ENCODE measurements at regions not wholly inside any gene's neighbourhood (a gene's known extent, or its start where the extent isn't known, plus 50 kb on each side); places are given as distances from the start of the nearest gene placed in this dataset.

DNA sequence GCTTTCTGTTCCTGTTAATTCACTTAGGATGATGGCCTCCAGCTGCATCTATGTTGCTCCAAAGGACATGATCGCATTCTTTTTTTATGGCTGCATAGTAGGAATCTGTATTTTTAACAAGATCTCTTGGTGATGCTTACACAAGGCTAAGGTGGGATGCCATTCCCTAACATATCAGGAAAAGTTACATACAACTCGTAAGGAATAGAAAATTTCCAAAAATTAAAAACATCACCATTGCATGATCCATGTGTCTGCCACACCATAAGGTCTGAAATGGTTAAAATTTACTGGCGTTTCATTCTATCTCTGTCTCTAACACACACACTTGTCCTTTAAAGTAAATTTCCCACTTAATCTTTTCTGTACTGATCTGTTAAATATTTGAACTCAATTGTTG is 608.4 kb downstream of the PRELID2 start:
- Mint-ChIP-seq H3K4me1 (no peaks in the 10 kb centered on the region), H3K27ac (ENCODE audit: unreplicated experiment) (no peak overlapping the region), H3K4me3 (no peak overlapping the region), H3K36me3 (ENCODE audit: low read depth) (no peaks in the 10 kb centered on the region), H3K27me3 (ENCODE audit: low read depth) (no peaks in the 10 kb centered on the region), H3K9me3 (no peaks in the 10 kb centered on the region)
- DNase-seq (ENCODE audit: low read depth, low spot score), result no peak
- TF ChIP-seq, protein P1, sequence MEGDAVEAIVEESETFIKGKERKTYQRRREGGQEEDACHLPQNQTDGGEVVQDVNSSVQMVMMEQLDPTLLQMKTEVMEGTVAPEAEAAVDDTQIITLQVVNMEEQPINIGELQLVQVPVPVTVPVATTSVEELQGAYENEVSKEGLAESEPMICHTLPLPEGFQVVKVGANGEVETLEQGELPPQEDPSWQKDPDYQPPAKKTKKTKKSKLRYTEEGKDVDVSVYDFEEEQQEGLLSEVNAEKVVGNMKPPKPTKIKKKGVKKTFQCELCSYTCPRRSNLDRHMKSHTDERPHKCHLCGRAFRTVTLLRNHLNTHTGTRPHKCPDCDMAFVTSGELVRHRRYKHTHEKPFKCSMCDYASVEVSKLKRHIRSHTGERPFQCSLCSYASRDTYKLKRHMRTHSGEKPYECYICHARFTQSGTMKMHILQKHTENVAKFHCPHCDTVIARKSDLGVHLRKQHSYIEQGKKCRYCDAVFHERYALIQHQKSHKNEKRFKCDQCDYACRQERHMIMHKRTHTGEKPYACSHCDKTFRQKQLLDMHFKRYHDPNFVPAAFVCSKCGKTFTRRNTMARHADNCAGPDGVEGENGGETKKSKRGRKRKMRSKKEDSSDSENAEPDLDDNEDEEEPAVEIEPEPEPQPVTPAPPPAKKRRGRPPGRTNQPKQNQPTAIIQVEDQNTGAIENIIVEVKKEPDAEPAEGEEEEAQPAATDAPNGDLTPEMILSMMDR (conservative IDR thresholded peaks at IDR 0.05), result no peak

DNA sequence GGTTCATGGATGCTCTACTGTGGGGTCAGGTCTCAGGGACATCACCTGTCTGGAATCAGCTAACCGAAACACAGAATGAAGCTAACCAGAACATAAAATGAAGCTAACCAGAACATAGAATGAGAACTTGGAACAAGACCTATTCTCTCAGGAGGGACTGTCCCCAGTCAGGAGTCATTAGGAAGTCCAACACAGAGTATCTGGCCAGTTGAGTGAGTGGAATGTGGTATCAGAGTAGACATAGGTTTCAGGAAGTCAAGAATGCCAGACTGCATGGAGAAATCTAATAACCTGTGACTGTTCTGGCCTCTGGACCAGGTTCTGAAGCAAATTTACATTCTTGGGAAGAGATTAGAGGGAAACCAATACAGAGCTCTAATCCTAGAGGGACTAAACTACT is 609.6 kb downstream of the PRELID2 start:
- DNase-seq (ENCODE audit: low read depth, low spot score), result no peak
- H3K9me3 Mint-ChIP-seq, result no peaks in the 10 kb centered on the region
- H3K27me3 Mint-ChIP-seq (ENCODE audit: low read depth), result no peaks in the 10 kb centered on the region
- no peaks in the 10 kb centered on the region for H3K4me1 Mint-ChIP-seq
- H3K27ac Mint-ChIP-seq (ENCODE audit: unreplicated experiment), result no peak overlapping the region
- H3K4me3 Mint-ChIP-seq, result no peak overlapping the region
- H3K36me3 Mint-ChIP-seq (ENCODE audit: low read depth), result no peaks in the 10 kb centered on the region
- TF ChIP-seq, protein P1 (conservative IDR thresholded peaks at IDR 0.05), result no peak

DNA sequence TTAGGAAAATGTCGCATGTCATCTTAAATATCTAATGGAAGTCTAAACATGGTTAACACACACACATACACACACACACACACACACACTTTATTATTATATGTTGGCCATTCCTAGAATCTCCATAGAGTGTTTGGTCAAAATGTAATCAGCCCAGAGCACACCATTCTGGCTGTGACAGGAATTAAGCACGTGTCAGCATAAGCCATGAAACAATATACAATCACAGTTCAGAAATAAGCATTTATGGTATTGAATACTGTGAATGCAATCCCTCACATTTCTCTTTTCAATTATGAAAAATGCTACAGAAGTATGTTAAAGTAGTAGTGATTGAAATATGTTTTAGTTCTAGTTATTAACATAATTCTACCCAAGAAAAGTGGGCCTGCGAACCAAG is 611.6 kb downstream of the PRELID2 start:
- Mint-ChIP-seq H3K27ac (ENCODE audit: unreplicated experiment) (no peak overlapping the region), H3K27me3 (ENCODE audit: low read depth) (no peaks in the 10 kb centered on the region), H3K9me3 (no peaks in the 10 kb centered on the region), H3K4me1 (no peaks in the 10 kb centered on the region), H3K36me3 (ENCODE audit: low read depth) (no peaks in the 10 kb centered on the region), H3K4me3 (no peak overlapping the region)
- no peak for DNase-seq (ENCODE audit: low read depth, low spot score)
- TF ChIP-seq, protein P1 (conservative IDR thresholded peaks at IDR 0.05), result no peak

DNA sequence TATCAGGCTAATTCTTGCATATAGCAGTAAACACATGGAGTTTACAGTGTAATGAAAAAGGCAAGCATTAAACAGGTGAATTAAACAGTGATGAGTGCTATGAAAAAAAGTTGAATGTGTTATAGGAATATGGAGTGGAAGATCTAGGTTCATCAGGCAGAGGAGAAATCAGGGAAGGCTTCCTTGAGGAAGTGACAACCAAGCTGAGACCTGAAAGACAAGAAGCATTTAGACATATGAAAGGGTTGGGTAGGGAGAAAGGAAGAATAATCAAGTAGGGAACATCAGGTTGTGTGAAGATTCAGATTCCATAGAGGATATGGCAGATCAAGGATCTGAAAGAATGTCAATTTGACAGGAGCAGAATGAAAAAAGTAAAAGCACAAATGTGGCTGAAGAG is 612.5 kb downstream of the PRELID2 start:
- H3K27me3 Mint-ChIP-seq (ENCODE audit: low read depth), result no peaks in the 10 kb centered on the region
- H3K4me1 Mint-ChIP-seq, result no peaks in the 10 kb centered on the region
- H3K4me3 Mint-ChIP-seq, result no peak overlapping the region
- TF ChIP-seq, protein P1 (conservative IDR thresholded peaks at IDR 0.05), result no peak
- no peak overlapping the region for H3K27ac Mint-ChIP-seq (ENCODE audit: unreplicated experiment)
- H3K9me3 Mint-ChIP-seq, result no peaks in the 10 kb centered on the region
- DNase-seq (ENCODE audit: low read depth, low spot score), result no peak
- peaks cover 2% of the 10 kb centered on the region for H3K36me3 Mint-ChIP-seq (ENCODE audit: low read depth)

GRCh38 chr5:145221416-145221815 is 613.7 kb downstream of the PRELID2 start:
- H3K27ac Mint-ChIP-seq (ENCODE audit: unreplicated experiment), result no peak overlapping the region
- DNase-seq (ENCODE audit: low read depth, low spot score), result no peak
- H3K9me3 Mint-ChIP-seq, result no peaks in the 10 kb centered on the region
- H3K4me1 Mint-ChIP-seq, result no peaks in the 10 kb centered on the region
- peaks cover 2% of the 10 kb centered on the region for H3K36me3 Mint-ChIP-seq (ENCODE audit: low read depth)
- TF ChIP-seq, protein P1 (conservative IDR thresholded peaks at IDR 0.05), result no peak
- H3K27me3 Mint-ChIP-seq (ENCODE audit: low read depth), result no peaks in the 10 kb centered on the region
- no peak overlapping the region for H3K4me3 Mint-ChIP-seq

- H3K36me3 Mint-ChIP-seq (ENCODE audit: low read depth), result peaks cover 3% of the 10 kb centered on the region
- no peak for DNase-seq (ENCODE audit: low read depth, low spot score)
- H3K27ac Mint-ChIP-seq (ENCODE audit: unreplicated experiment), result no peak overlapping the region
- H3K27me3 Mint-ChIP-seq (ENCODE audit: low read depth), result no peaks in the 10 kb centered on the region
- H3K4me1 Mint-ChIP-seq, result no peaks in the 10 kb centered on the region
- TF ChIP-seq, protein P1 (conservative IDR thresholded peaks at IDR 0.05), result no peak
- H3K4me3 Mint-ChIP-seq, result no peak overlapping the region
- peaks cover 1% of the 10 kb centered on the region for H3K9me3 Mint-ChIP-seq
These were observed 614.7 kb downstream of the PRELID2 start for GRCh38 chr5:145220481-145220880.
